Urinary bladder (tissue), 3 donors: ENCODE measurements at regions not wholly inside any gene's neighbourhood (a gene's known extent, or its start where the extent isn't known, plus 50 kb on each side); places are given as distances from the start of the nearest gene placed in this dataset.

Experiments
- DNase-seq: peaks from one replicate; pipeline ENCODE4 v3.0.0-alpha.2; 2015; ENCODE audit errors: extremely low spot score
- H3K27ac ChIP-seq: one replicate; pipeline ENCODE4 v1.5.1; 2013; ENCODE audit warnings: low read depth, mild to moderate bottlenecking, moderate library complexity
- H3K36me3 ChIP-seq: one replicate; pipeline ENCODE4 v1.6.1; 2013; ENCODE audit warnings: mild to moderate bottlenecking, moderate library complexity; ENCODE audit not compliant: insufficient read depth
- H3K4me1 ChIP-seq: one replicate; pipeline ENCODE4 v1.6.1; 2013; ENCODE audit warnings: mild to moderate bottlenecking, moderate library complexity; ENCODE audit not compliant: insufficient read depth
- H3K4me3 ChIP-seq: one replicate; pipeline ENCODE4 v1.5.1; 2013; ENCODE audit warnings: low read depth, low read length
- WGBS: extraction: QIAGEN DNeasy Blood & Tissue Kit; methylation state at CpG from one replicate; pipeline ENCODE4 v1.1.7; 2013; 5-methylcytosine and 5-hydroxymethylcytosine counted together
- donor health status: healthy with polysubstance abuse.
- donor health status: healthy.

DNA sequence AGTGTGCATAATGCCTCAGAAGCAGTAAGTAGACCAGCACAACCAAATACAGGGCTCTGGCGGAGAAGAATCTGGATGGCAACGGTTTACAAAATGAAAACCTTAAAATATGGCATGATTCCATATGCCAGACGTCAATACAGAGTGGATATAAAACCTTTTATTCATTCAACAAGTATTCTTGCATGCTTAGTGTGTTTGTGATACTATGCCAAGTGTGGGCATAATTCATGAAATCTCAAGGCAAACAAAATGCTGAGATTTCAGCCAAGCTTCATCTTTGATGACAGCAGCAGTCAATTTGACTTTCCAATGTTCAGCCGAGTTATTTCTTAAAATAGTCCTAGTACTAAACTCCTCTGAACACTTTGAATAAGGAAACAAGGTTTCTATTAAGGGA lies 119.4 kb downstream of the CD24 start:
- H3K27ac ChIP-seq, result no peak overlapping the region
- 67% methylated on average over 4 of the region's 4 CpGs for WGBS
- no peaks in the 10 kb centered on the region for H3K4me1 ChIP-seq
- no peaks in the 10 kb centered on the region for H3K36me3 ChIP-seq
- H3K4me3 ChIP-seq, result no peak overlapping the region
- no peak for DNase-seq

DNA sequence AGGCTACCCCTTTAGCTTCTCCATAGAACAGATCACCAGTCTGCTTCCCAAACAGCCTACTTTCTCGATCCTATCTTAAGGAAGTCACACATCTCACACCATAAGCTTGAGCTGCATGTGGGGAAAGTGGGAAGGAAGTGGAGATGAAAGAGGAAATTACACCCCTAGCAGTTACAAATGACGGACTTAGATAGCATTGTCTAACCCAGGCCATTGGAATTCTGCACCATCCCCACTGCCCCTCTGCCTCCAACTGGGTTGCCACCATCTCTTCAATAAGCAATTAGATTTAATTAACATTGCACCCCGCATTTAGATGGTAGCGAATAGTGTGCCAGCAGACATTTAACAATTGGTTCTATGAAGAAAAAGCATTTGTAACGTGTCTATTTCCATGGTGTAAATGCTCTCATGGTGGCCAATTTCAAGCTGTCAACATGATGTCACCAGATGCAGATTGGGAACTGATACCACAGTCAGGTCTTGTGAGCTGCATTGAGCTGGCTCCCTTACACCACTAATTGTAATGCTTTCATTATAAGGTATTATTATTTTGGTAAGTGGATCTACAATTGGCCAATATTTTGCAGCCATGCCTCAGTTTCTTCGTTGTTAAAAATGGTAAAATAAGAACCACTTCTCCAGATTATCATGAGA lies 124.7 kb downstream of the CD24 start:
- WGBS, result 77% methylated on average over 6 of the region's 6 CpGs
- no peak overlapping the region for H3K27ac ChIP-seq
- H3K4me1 ChIP-seq, result no peaks in the 10 kb centered on the region
- DNase-seq, result no peak
- H3K36me3 ChIP-seq, result no peaks in the 10 kb centered on the region
- no peak overlapping the region for H3K4me3 ChIP-seq

DNA sequence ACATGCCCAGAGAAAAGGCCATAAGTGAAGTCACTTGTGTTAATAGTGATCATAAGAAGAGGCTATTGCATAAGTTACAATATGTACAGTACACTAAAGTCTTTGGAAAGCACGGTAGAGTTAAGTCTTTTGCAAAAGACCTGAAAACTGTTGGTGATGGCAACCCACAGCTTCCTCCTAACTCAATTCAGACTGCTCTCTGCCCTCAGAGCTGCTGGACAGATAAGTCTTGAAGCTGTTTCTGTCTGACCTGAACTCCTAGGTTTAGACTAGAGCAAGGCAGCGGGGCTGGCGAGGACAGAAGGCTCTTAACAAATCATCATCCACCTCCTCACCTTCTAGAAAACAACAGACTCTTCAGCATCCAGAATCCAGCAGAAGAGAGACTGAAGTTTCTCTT lies 125.4 kb downstream of the CD24 start:
- no peak for DNase-seq
- Histone ChIP-seq H3K4me1 (no peaks in the 10 kb centered on the region), H3K4me3 (no peak overlapping the region), H3K27ac (no peak overlapping the region), H3K36me3 (no peaks in the 10 kb centered on the region)
- WGBS, result 87% methylated on average over 3 of the region's 3 CpGs

DNA sequence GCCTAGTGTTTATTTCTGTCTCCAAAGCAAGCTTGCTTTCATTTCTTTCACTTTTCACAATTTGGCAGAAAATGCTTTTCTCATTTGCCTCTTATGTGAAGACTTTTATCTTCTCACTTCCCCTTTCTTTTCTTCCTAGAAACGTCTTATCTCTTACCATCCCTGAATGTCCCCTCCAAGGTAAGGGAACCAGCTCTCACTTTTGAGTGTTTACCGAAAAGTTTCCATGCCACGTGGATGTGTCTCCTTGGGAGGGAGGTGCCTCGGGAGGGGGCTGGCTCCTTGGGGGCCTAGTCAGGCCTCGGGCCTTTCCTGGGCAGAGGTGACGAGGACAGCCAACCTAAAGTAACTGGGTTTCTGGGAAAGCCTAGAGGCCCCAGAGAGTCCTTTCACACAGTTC lies 127.4 kb downstream of the CD24 start:
- Histone ChIP-seq H3K36me3 (no peaks in the 10 kb centered on the region), H3K4me3 (no peak overlapping the region), H3K4me1 (no peaks in the 10 kb centered on the region), H3K27ac (no peak overlapping the region)
- 66% methylated on average over 6 of the region's 6 CpGs for WGBS
- no peak for DNase-seq

DNA sequence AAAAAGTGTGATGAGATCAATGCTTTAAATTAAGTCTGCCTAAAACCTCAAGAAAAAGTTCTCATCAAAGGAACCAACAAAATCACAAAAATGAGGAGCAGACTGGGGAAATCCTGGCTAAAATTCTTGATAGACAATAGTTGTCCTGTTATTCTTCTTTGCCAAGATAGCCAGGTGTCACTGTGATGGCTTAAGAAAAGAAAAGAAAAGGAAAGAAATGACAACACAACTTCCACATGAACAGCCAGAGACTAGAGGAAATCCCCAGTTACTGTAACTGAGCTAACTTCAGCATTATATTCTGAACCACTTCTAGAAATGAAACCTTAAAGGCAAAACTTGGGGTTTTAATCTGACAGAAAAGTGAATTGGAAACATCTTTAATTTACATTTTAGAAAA lies 129.6 kb downstream of the CD24 start:
- H3K4me3 ChIP-seq, result no peak overlapping the region
- no peaks in the 10 kb centered on the region for H3K36me3 ChIP-seq
- DNase-seq, result no peak
- H3K4me1 ChIP-seq, result no peaks in the 10 kb centered on the region
- no peak overlapping the region for H3K27ac ChIP-seq

DNA sequence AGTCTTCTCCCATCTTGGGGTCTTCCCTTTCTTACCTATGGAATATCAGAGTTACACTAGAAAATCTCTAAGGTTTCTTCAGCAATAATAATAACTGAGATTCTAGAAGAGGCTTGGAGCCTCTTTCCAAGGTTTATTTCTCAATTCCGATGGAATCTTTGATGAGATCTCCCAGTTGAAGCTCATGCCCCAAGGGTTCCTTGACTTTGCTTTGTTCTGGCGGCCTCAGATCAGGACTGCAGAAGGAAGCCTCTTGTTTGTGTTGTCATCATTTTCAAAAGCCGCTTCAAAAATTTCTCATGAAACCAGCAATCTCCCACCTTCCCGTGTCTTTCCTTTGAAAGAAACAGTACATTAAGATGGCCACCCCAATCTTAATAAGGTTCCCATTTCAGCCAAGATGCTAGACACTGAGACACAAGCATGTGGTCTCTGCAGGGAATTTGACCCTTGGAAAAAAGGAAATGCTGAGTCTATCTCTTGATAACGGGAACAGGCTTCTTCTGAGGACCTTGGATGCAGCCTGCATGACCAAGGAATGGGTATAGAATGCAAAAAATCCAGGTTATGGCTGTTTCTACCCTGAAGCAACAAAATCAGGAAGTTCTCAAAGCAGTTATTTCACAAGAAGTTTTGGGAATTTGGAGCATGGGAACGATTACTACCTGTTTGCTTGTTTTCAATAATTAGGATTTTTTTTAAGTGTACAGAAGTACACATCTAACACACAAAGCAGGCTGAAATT lies 141.6 kb downstream of the CD24 start:
- H3K4me3 ChIP-seq, result no peak overlapping the region
- H3K27ac ChIP-seq, result no peak overlapping the region
- no peak for DNase-seq
- H3K36me3 ChIP-seq, result no peaks in the 10 kb centered on the region
- 82% methylated on average over 6 of the region's 6 CpGs for WGBS
- no peaks in the 10 kb centered on the region for H3K4me1 ChIP-seq

DNA sequence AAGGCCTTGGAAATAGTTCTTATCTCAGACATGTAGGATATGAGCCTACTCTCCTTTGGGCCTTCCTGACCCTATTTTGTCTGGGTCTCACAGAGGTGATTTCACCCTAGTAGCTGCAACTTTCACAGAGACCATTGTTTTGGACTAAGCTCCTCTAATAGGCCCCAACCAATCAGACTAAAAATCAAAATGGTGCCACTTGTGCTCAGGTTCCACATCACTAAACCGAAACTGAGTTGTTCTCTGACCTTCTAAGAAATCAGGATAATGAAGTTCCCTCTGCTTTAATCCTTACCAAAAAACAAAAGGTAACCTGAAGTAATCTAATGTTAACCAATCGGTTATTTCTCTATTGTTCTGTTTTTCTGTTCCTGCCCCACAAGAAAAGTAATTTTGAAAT lies 143.6 kb downstream of the CD24 start:
- WGBS, result 91% methylated on average over 2 of the region's 2 CpGs
- Histone ChIP-seq H3K4me1 (no peaks in the 10 kb centered on the region), H3K27ac (no peak overlapping the region), H3K4me3 (no peak overlapping the region), H3K36me3 (no peaks in the 10 kb centered on the region)
- DNase-seq, result no peak

DNA sequence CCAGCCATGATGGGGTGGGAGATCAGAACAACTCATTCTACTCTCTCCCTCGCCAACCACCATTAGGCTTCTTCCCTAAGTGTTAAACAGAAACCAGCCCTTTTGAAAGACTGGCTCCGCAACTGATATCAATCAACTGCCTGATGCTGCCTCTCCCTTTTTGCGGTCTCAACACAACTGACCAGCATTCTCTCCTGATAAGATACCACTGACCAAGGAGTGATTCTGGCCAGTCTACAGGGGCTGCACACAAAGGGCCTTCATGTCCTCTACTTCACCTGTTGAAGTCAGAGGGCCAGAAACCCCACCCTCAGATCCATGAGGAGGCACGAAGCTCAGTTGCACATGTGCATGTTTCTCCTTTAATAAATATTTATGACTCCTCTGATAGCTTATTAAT lies 145.1 kb downstream of the CD24 start:
- H3K4me3 ChIP-seq, result no peak overlapping the region
- no peak for DNase-seq
- H3K36me3 ChIP-seq, result no peaks in the 10 kb centered on the region
- WGBS, result 61% methylated on average over 4 of the region's 4 CpGs
- no peaks in the 10 kb centered on the region for H3K4me1 ChIP-seq
- H3K27ac ChIP-seq, result no peak overlapping the region

DNA sequence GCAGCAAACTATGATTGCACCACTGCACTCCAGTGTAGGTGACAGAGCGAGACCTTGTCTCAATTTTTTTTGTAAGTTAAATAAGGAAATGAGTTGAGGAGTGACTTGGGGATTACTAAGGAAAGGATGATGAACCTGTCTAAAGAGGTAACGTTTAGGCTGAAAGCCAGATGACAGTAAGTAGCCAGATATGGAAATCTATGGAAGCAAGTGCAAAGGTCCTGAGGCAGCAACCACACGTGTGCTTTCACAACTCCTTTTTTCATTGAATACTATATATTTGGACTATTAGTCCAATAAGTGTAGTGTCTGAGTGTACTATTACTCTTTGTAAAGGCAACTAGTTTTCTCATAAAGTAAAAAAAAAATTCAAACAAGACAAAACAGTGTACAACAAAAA lies 147.4 kb downstream of the CD24 start:
- 94% methylated on average over 3 of the region's 3 CpGs for WGBS
- H3K4me1 ChIP-seq, result no peaks in the 10 kb centered on the region
- H3K36me3 ChIP-seq, result no peaks in the 10 kb centered on the region
- no peak overlapping the region for H3K27ac ChIP-seq
- H3K4me3 ChIP-seq, result no peak overlapping the region
- DNase-seq, result no peak

DNA sequence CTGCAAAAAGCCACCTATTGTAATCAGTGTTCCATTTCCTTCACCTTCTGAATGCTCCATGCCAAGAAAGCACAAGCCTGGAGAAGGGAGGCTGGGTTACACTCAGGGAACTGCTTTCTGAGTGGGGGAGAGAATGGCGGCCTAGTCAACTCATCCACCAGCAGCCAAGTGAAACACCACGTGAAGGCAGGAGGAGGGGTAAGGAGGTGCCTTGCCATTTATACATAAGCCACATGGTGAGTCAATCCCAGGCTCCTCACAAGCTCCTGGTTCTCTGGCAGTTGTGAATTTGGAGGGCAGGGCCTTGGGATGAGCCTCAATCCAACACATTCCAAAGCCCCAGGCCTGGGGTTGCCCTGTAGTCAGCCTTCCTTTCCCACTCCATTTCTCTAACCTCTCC lies 149.4 kb downstream of the CD24 start:
- H3K4me1 ChIP-seq, result no peaks in the 10 kb centered on the region
- DNase-seq, result no peak
- no peak overlapping the region for H3K4me3 ChIP-seq
- H3K27ac ChIP-seq, result no peak overlapping the region
- no peaks in the 10 kb centered on the region for H3K36me3 ChIP-seq
- WGBS, result 70% methylated on average over 2 of the region's 2 CpGs

DNA sequence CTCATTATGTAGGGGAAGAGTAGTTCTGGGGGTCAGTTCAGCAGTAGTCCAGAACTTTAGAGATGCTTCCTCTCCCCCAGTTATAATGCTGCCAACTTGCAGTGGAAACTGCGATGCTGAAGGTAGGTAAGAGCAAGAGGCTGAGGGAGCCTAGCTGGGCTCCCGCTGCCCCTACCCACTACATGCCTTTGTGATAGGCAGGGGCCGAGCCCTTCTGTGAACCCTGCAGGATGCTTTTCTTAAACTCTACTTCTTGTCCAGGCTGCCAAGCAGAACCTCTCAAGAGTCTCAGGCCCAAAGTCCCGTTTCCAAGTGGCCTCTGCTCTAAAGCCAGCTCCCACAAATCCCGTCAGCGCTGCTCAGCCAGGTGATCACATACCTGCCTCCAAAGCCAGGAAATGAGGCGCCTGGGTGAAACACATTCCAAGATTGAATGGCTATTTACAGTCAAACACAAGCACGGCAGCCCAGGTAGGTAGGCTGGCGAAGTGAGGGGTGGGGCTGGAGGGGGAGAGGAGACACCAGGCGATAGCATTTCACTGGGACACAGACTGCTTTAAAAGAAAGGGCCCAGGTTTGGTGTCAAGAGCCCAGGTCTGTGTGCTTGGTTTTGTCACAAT lies 150.7 kb downstream of the CD24 start:
- no peaks in the 10 kb centered on the region for H3K36me3 ChIP-seq
- no peak for DNase-seq
- H3K4me1 ChIP-seq, result no peaks in the 10 kb centered on the region
- H3K27ac ChIP-seq, result no peak overlapping the region
- 73% methylated on average over 10 of the region's 10 CpGs for WGBS
- no peak overlapping the region for H3K4me3 ChIP-seq

DNA sequence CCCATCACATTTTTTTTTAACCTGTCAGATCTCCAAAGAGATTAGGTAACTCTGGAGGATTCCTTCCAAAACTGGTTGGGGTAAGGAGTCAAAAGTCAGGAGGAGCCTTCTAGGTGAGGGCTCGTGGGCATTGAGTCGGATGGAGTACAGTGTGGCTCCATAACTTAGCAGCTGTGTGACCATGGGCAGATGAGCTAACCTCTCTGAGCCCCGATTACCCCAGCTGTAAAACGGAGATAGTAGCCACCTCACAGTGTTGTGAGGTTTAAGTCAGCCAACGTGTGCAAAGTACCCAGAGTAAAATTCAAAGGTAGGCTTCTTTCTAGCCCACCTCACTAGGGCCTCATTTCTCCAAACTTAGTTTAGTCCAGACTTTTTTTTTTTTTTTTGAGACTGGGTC lies 151.5 kb downstream of the CD24 start:
- Histone ChIP-seq H3K4me1 (no peaks in the 10 kb centered on the region), H3K4me3 (no peak overlapping the region), H3K36me3 (no peaks in the 10 kb centered on the region), H3K27ac (no peak overlapping the region)
- 86% methylated on average over 5 of the region's 5 CpGs for WGBS
- no peak for DNase-seq

DNA sequence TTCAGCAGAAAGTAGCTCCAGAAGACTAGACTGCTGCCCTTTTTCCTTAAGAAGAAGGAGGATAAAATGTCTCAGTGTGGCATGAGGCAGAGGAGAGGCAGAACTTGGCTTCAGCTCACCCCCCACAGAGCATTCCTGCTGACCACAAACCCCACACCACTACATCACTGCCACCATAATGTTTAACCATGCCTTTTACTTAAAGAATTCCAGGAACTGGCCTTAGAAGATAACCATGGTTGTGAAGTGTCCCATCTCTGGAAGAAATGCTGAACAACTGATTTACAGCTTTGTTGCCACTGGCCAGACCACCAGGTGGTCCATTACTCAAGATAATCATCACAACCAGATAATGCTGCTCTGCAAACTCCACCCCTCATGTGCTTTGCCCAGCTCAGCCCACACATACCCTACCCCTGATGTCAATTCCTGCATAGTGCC lies 154.1 kb downstream of the CD24 start:
- H3K36me3 ChIP-seq, result no peaks in the 10 kb centered on the region
- no peak overlapping the region for H3K4me3 ChIP-seq
- H3K4me1 ChIP-seq, result no peaks in the 10 kb centered on the region
- no peak overlapping the region for H3K27ac ChIP-seq
- no peak for DNase-seq

DNA sequence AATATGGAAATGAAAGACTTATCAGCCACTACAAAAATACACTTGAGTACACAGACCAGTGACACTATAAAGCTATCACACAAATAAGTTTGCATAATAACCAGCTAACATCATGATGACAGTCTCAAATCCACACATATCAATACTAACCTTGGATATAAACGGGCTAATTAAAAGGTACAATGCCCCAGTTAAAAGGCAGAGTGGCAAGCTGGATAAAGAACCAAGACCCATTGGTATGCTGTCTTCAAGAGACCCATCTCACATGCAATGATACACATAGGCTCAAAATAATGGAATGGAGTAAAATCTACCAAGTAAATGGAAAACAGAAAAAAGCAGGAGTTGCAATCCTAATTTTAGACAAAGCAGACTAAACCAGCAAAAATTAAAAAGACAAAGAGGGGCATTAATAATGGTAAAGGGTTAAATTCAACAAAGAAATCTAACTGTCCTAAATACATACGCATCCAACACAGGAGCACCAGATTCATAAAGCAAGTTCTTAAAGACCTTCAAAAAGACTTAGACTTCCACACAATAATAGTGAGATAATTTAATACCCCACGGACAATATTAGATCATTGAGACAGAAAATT lies 163.3 kb downstream of the CD24 start:
- no peak for DNase-seq
- WGBS, result 81% methylated on average over 3 of the region's 3 CpGs
- no peaks in the 10 kb centered on the region for H3K4me1 ChIP-seq
- no peaks in the 10 kb centered on the region for H3K36me3 ChIP-seq
- H3K4me3 ChIP-seq, result no peak overlapping the region
- no peak overlapping the region for H3K27ac ChIP-seq
